CD4-positive, alpha-beta T cell (primary cell): ENCODE measurements at regions not wholly inside any gene's neighbourhood (a gene's known extent, or its start where the extent isn't known, plus 50 kb on each side); places are given as distances from the start of the nearest gene placed in this dataset.

Source experiments
- ATAC-seq: fragments of 200-7000 bp; cut with Tn5 transposase; one replicate; pipeline ENCODE4 v1.10.0; 2022; ENCODE audit warnings: mild to moderate bottlenecking; ENCODE audit not compliant: poor library complexity
- CTCF ChIA-PET: fragments of 350-600 bp; sonication (Branson Sonifier 250); formaldehyde crosslinking; loops from one replicate; lab custom pipeline; 2021; ENCODE audit warnings: antibody characterized with exemption, inconsistent platforms; lab: Charles Lee
- POLR2A ChIA-PET: fragments of 350-600 bp; sonication (Branson Sonifier 250); formaldehyde crosslinking; loops from one replicate; lab custom pipeline; 2021; ENCODE audit warnings: antibody characterized with exemption, inconsistent platforms; lab: Charles Lee
- DNase-seq, 14 experiments: peaks; one replicate each; pipeline ENCODE4 v3.0.0-alpha.2; 2013 to 2020; ENCODE audit warnings: mixed read lengths in 2 of 14
- H3K27ac ChIP-seq, 2 donors: one replicate each; pipeline versions ENCODE4 v1.5.1 to v1.7.0; 2013; ENCODE audit warnings: low read length in 2 of 2, low read depth in 1 of 2, mild to moderate bottlenecking in 1 of 2
- H3K27me3 ChIP-seq, 2 experiments: 1 replicate in 1 of 2; 2 replicates in 1 of 2; pipeline versions ENCODE4 v1.6.1 to v1.7.0; 2013; ENCODE audit warnings: low read length in 2 of 2, control low read depth in 1 of 2, mild to moderate bottlenecking in 1 of 2, moderate library complexity in 1 of 2; ENCODE audit not compliant: insufficient read depth in 2 of 2, control insufficient read depth in 1 of 2
- H3K36me3 ChIP-seq: one replicate; pipeline ENCODE4 v1.6.1; 2013; ENCODE audit warnings: low read length, control low read depth; ENCODE audit not compliant: insufficient read depth
- H3K4me1 ChIP-seq: one replicate; pipeline ENCODE4 v1.6.1; 2013; ENCODE audit warnings: low read length, control low read depth; ENCODE audit not compliant: insufficient read depth
- H3K4me3 ChIP-seq: one replicate; pipeline ENCODE4 v1.5.1; 2013; ENCODE audit warnings: mild to moderate bottlenecking, low read length, moderate library complexity
- H3K9me3 ChIP-seq, 2 experiments: 1 replicate in 1 of 2; 2 replicates in 1 of 2; pipeline versions ENCODE4 v1.6.1 to v1.7.0; 2013; ENCODE audit warnings: low read length in 2 of 2, mild to moderate bottlenecking in 2 of 2, control low read depth in 1 of 2, moderate library complexity in 1 of 2; ENCODE audit not compliant: control insufficient read depth in 1 of 2, insufficient read depth in 1 of 2
- H3K27ac Mint-ChIP-seq: one replicate; pipeline ENCODE4 v1.8.0; 2020; ENCODE audit warnings: mixed read lengths
- H3K27me3 Mint-ChIP-seq: one replicate; pipeline ENCODE4 v1.8.0; 2021; ENCODE audit warnings: mixed read lengths
- H3K36me3 Mint-ChIP-seq: one replicate; pipeline ENCODE4 v1.8.0; 2021; ENCODE audit warnings: low read depth, mixed read lengths
- H3K4me1 Mint-ChIP-seq: one replicate; pipeline ENCODE4 v1.8.0; 2021; ENCODE audit warnings: low read depth, mixed read lengths
- H3K4me3 Mint-ChIP-seq: one replicate; pipeline ENCODE4 v1.8.0; 2020; ENCODE audit warnings: mild to moderate bottlenecking, mixed read lengths
- H3K9me3 Mint-ChIP-seq: one replicate; pipeline ENCODE4 v1.8.0; 2020; ENCODE audit warnings: mixed read lengths
- CTCF ChIP-seq: fragments of 200-600 bp; IDR thresholded peaks from one replicate; pipeline ENCODE4 v1.8.0; 2022; ENCODE audit warnings: antibody characterized with exemption, mild to moderate bottlenecking
- intact Hi-C, 2 experiments: fragments of 100-400 bp; cut with DNase I in 1 of 2; cut with micrococcal nuclease in 1 of 2; formaldehyde crosslinking; loops; one replicate each; pipeline versions ENCODE4 v1.15.1 to v1.9.0; 2023 to 2025; cut with DNase I, micrococcal nuclease

GRCh38 chr14:98446508-98446907 is 825.5 kb downstream of the BCL11B start:
- intact Hi-C loops = loop anchor here (10.0 kb wide), 2 partner anchors 222 to 302 kb away; no protein-coding TSS in a partner anchor
- POLR2A ChIA-PET = interaction anchor here (1.2 to 1.4 kb wide), 2 partner anchors 9 to 32 kb away, joined by 3 read pairs; no protein-coding TSS in a partner anchor
- H3K4me3 ChIP-seq = no peak overlapping the region
- CTCF ChIA-PET = no interaction called here
- Mint-ChIP-seq H3K4me1 (peaks cover 53% of the 10 kb centered on the region), H3K4me3 (no peak overlapping the region), H3K9me3 (peaks cover 4% of the 10 kb centered on the region), H3K27me3 (no peaks in the 10 kb centered on the region), H3K36me3 (no peaks in the 10 kb centered on the region), H3K27ac (no peak overlapping the region)
- DNase-seq (no peak), ATAC-seq (no peak)
- peaks cover 0 to 1% of the 10 kb centered on the region in 2 experiments for H3K9me3 ChIP-seq
- H3K27ac ChIP-seq = no peak overlapping the region
- TF ChIP-seq CTCF = no peak
- H3K4me1 ChIP-seq = peaks cover 28% of the 10 kb centered on the region
- H3K27me3 ChIP-seq = no peaks in the 10 kb centered on the region
- H3K36me3 ChIP-seq = no peaks in the 10 kb centered on the region

GRCh38 chr14:98456231-98456630 is 815.8 kb downstream of the BCL11B start:
- DNase-seq (no peak), ATAC-seq (no peak)
- no peak overlapping the region for H3K4me3 Mint-ChIP-seq
- H3K27ac Mint-ChIP-seq = no peak overlapping the region
- TF ChIP-seq CTCF = no peak
- CTCF ChIA-PET = no interaction called here
- intact Hi-C loops = no loop called here
- Histone ChIP-seq H3K9me3 (peaks cover 0 to 10% of the 10 kb centered on the region in 2 experiments), H3K4me1 (no peaks in the 10 kb centered on the region), H3K27ac (no peak overlapping the region), H3K36me3 (no peaks in the 10 kb centered on the region), H3K27me3 (no peaks in the 10 kb centered on the region), H3K4me3 (no peak overlapping the region)
- POLR2A ChIA-PET = interaction anchor here (0.6 to 1.0 kb wide), 2 partner anchors 10 to 19 kb away, joined by 3 to 4 read pairs; no protein-coding TSS in a partner anchor
- peaks cover 19% of the 10 kb centered on the region for H3K4me1 Mint-ChIP-seq
- H3K9me3 Mint-ChIP-seq = no peaks in the 10 kb centered on the region
- H3K36me3 Mint-ChIP-seq = no peaks in the 10 kb centered on the region
- no peaks in the 10 kb centered on the region for H3K27me3 Mint-ChIP-seq

- Histone ChIP-seq H3K27ac (no peak overlapping the region), H3K4me3 (no peak overlapping the region), H3K36me3 (no peaks in the 10 kb centered on the region), H3K4me1 (no peaks in the 10 kb centered on the region), H3K9me3 (peaks cover 0 to 7% of the 10 kb centered on the region in 2 experiments), H3K27me3 (no peaks in the 10 kb centered on the region)
- Mint-ChIP-seq H3K36me3 (no peaks in the 10 kb centered on the region), H3K27me3 (no peaks in the 10 kb centered on the region), H3K9me3 (peaks cover 5% of the 10 kb centered on the region), H3K4me3 (no peak overlapping the region), H3K27ac (no peak overlapping the region), H3K4me1 (peaks cover 15% of the 10 kb centered on the region)
- no peak for DNase-seq
- intact Hi-C loops = no loop called here
- ChIA-PET CTCF (no interaction called here), POLR2A (no interaction called here)
- ATAC-seq = no peak
- no peak for TF ChIP-seq CTCF
These were observed 813.3 kb downstream of the BCL11B start for GRCh38 chr14:98458702-98459101.
